ENCODE measurements at regions not wholly inside any gene's neighbourhood (a gene's known extent, or its start where the extent isn't known, plus 50 kb on each side); places are given as distances from the start of the nearest gene placed in this dataset.
"Not testable (repeated sequence)": the region's sequence is repeated elsewhere in the genome, so short reads cannot be mapped to it uniquely, and the experiment has no call there.

DNA sequence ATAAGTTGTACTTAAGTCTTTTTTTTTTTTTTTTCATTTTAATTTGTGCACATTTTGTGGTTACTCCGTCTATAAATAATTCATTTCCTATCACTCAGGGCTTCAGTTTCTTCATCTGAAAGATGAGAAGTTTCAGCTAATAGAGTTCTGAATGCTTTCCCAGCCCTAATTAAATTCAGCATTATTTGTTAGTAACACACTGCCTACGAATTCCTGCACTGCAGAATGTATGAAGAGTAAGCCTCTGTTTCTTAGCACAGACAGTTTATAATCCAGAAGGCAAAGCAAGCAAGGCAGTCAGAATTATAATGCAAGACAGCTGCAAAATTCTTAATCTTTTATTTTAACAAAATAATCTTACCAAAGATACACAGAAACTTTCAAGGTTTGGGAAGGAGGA lies 138.0 kb upstream of the GHR start:
- Mint-ChIP-seq H3K27me3 (ENCODE audit: low read depth in 3 of 3) (peaks cover 0 to 1% (median 0%) of the 10 kb centered on the region in 3 donors), H3K27ac (no peak overlapping the region), H3K4me1 (no peaks in the 10 kb centered on the region), H3K4me3 (no peak overlapping the region), H3K36me3 (no peaks in the 10 kb centered on the region), H3K9me3 (peaks cover 0 to 10% (median 0%) of the 10 kb centered on the region in 6 donors)
- no peak for DNase-seq

DNA sequence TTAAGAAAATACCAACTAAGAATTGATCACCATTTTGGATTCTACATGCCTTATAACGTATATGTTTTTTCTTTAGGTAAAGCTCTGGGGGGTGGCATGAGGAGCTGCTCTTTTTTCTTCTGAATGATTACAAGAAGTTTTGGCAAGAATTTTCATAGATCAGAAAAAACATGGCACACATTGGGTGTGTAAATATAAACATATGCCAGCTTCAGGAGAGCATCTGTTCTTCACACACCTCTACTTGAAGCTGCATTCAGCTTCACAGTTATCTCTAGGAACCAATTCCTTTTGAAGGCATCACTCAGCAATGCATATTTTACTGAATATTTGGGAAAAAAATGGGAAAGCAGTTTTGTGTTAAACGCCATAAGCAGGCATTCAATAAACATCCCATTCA lies 122.7 kb upstream of the GHR start:
- Mint-ChIP-seq H3K27ac (no peak overlapping the region), H3K9me3 (peaks cover 4 to 21% (median 9%) of the 10 kb centered on the region in 6 donors), H3K36me3 (no peaks in the 10 kb centered on the region), H3K4me1 (no peaks in the 10 kb centered on the region), H3K4me3 (no peak overlapping the region), H3K27me3 (ENCODE audit: low read depth in 3 of 3) (no peaks in the 10 kb centered on the region)
- DNase-seq: no peak

DNA sequence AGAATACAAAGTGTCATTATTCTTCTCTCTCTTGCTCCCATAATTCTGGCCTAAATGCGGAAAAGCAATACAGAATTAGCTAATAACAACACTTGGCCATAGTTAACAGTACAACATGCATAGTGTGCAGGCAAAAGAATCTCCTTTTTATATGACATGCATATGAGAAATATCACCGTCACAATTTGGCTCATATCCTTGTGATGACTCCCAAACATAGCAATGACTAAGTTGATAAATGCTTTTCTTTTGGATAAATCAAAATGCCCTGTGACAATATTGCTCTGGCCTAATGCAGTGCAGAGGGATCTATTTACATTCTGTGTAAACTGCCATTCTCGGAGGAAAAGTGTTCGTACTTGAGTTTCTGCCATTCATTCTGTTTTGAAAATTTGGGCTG lies 121.9 kb upstream of the GHR start:
- Mint-ChIP-seq H3K36me3 (no peaks in the 10 kb centered on the region), H3K27me3 (ENCODE audit: low read depth in 3 of 3) (peaks cover 0 to 3% (median 0%) of the 10 kb centered on the region in 3 donors), H3K4me3 (no peak overlapping the region), H3K27ac (no peak overlapping the region), H3K9me3 (peaks cover 4 to 15% (median 8%) of the 10 kb centered on the region in 6 donors), H3K4me1 (no peaks in the 10 kb centered on the region)
- DNase-seq: no peak

DNA sequence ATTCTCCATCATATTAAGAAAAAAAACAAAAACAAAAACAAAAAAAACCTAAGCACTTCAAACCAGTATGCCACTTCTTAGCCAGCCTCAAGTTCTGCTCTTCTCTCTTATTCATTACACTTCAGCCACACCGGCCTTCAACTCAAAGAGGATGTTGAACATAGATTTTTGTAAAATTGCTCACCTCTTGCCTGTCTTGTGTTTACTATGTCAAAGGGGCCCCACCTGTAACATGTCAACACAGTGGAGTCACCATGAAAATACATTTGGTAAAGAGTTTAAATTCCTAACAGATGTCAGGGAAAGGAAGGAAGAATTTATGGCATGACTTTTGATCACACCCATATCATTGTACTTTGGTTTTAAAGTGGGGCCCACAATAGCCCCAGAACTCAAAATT lies 121.1 kb upstream of the GHR start:
- Mint-ChIP-seq H3K27ac (no peak overlapping the region), H3K36me3 (no peaks in the 10 kb centered on the region)

DNA sequence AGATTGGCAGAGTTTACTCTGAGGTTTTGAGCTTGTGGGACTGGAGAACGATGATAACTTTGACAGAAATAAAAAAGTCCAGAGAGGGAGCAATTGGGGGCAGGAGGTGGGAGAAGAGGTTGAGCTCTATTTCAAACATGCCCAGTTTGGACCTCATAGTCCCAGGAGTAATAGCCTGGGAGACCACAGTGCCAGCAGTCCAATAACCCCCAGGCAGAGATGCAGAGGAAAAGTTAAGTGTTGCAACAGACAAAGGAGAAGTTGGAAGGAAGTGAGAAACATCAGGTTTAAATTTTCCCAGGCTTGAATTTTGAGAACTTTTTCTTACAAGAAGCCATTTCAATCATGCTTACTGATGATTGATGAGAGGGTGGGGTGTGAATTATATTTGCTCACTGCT lies 117.0 kb upstream of the GHR start:
- Mint-ChIP-seq H3K4me1 (no peaks in the 10 kb centered on the region), H3K36me3 (no peaks in the 10 kb centered on the region), H3K27ac (no peak overlapping the region), H3K4me3 (no peak overlapping the region), H3K9me3 (peaks cover 0 to 7% (median 0%) of the 10 kb centered on the region in 6 donors), H3K27me3 (ENCODE audit: low read depth in 3 of 3) (peaks cover 0 to 3% (median 0%) of the 10 kb centered on the region in 3 donors)
- DNase-seq: no peak

More for the DNA sequence above, 121.1 kb upstream of the GHR start:
- Mint-ChIP-seq H3K4me3 (no peak overlapping the region), H3K4me1 (no peaks in the 10 kb centered on the region), H3K9me3 (peaks cover 2 to 7% (median 5%) of the 10 kb centered on the region in 6 donors), H3K27me3 (ENCODE audit: low read depth in 3 of 3) (peaks cover 0 to 3% (median 0%) of the 10 kb centered on the region in 3 donors)
- DNase-seq: no peak

DNA sequence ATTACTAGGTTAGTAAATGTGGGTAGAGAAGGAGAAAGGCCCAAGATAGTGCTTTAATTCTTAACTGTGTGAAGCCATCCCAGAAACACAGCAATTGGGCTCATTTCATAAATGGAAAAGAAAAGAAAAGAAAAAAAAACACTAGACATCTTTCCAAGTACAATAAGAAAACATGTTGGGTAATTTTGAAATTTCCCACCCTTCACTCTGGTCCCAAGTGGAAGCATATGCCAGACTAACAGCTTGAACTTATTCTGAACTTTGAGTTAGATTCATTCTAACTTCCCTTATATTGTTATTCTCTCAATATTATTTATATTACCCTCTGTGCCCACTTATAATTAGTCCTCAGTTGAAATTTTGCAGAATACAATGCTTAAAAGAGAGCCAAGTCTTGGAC lies 113.4 kb upstream of the GHR start:
- Mint-ChIP-seq H3K27me3 (ENCODE audit: low read depth in 3 of 3) (peaks cover 0 to 3% (median 1%) of the 10 kb centered on the region in 3 donors), H3K36me3 (no peaks in the 10 kb centered on the region), H3K27ac (no peak overlapping the region), H3K4me3 (no peak overlapping the region), H3K9me3 (peaks cover 0 to 10% (median 0%) of the 10 kb centered on the region in 6 donors), H3K4me1 (no peaks in the 10 kb centered on the region)
- no peak for DNase-seq

DNA sequence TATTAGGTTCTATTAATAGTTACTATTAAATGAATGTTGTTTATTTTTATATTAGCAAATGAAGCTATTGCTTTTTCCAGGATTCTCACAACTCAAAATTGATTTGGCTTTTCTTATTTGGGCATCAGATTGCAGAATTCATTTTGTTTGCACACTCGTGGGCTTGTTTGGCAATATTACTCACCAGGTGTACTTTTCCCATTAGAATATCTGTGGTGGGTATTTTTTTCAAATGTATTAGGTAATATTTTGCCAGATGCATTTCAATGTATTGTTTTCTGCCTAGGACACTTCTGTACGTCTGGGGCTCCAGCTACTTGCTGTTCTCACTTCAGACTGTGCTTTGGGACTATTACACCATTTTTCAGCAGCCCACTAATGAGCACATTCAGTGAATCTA lies 108.0 kb upstream of the GHR start:
- no peak for DNase-seq
- Mint-ChIP-seq H3K36me3 (peaks cover 0 to 4% (median 0%) of the 10 kb centered on the region in 3 donors), H3K9me3 (peaks cover 17 to 32% (median 25%) of the 10 kb centered on the region in 6 donors), H3K27me3 (ENCODE audit: low read depth in 3 of 3) (peaks cover 0 to 1% (median 1%) of the 10 kb centered on the region in 3 donors), H3K27ac (no peak overlapping the region), H3K4me3 (no peak overlapping the region), H3K4me1 (no peaks in the 10 kb centered on the region)

DNA sequence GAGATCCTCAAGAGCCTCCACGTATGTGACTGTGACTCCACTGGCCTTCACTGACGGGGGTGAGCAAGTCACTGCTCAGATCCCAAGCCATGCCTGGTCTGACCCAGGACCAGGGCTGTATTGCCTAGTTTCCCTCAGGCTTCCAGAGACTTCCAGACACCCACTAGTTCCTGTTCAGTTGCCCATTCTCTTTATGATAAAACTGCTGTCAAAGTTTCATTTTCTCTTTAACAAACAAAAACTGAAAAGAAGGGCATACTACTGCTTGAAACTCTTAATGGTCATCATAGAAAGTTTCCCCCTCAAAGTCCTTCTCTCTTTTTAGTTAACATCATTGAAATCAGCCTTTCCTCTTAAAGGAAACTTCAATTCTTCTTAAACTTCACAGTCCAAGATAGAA lies 105.7 kb upstream of the GHR start:
- Mint-ChIP-seq H3K27ac (no peak overlapping the region), H3K27me3 (ENCODE audit: low read depth in 3 of 3) (peaks cover 0 to 1% (median 1%) of the 10 kb centered on the region in 3 donors), H3K36me3 (peaks cover 0 to 4% (median 0%) of the 10 kb centered on the region in 3 donors), H3K4me3 (no peak overlapping the region), H3K9me3 (peaks cover 21 to 47% (median 32%) of the 10 kb centered on the region in 6 donors), H3K4me1 (no peaks in the 10 kb centered on the region)
- no peak for DNase-seq

DNA sequence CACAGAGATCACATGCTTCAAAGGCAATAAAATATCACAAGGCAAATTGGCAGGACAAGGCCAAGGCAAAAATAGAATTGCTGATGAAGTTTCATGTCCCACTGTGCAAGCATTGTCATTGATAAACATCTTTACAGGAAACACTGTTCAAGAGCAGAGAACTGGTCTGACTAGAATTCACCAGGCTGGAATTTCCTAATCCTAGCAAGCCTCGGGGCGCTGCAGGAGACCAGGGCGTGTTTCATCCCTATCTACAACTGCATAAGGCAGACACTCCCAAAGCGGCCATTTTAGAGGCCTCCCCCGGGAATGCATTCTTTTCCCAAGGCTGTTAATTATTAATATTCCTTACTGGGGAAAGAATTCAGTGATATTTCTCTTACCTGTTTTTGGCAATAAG lies 103.7 kb upstream of the GHR start:
- not testable (repeated sequence) for H3K36me3 Mint-ChIP-seq; DNase-seq; H3K4me3 Mint-ChIP-seq; H3K4me1 Mint-ChIP-seq; H3K27ac Mint-ChIP-seq; H3K27me3 Mint-ChIP-seq (ENCODE audit: low read depth in 3 of 3)
- H3K9me3 Mint-ChIP-seq: peaks cover 21 to 59% (median 32%) of the 10 kb centered on the region in 6 donors

DNA sequence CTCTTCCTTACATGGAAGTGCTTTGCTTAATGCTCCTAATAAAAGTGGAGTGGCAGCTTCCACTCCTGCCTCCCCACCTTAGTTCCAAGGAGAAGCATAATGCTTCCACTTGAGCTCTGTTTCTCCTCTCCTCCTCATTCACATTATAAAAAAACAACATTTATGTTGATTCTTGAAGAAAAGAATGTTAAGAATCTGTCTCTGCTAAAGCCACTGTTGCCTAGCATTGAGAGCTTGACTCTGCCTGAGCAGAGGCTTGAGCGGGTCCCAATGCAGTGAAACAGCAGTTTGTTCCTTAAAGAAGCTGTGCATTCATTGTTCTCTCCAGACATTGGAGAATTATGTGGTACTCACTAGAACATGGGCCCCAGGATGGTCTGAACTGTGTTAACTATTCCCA lies 101.5 kb upstream of the GHR start:
- H3K4me1 Mint-ChIP-seq: no peaks in the 10 kb centered on the region
- DNase-seq: no peak
- H3K27ac Mint-ChIP-seq: no peak overlapping the region
- H3K36me3 Mint-ChIP-seq: peaks cover 0 to 4% (median 0%) of the 10 kb centered on the region in 3 donors
- H3K9me3 Mint-ChIP-seq: peaks cover 21 to 59% (median 31%) of the 10 kb centered on the region in 6 donors
- H3K4me3 Mint-ChIP-seq: no peak overlapping the region
- peaks cover 0 to 1% (median 0%) of the 10 kb centered on the region in 3 donors for H3K27me3 Mint-ChIP-seq (ENCODE audit: low read depth in 3 of 3)

DNA sequence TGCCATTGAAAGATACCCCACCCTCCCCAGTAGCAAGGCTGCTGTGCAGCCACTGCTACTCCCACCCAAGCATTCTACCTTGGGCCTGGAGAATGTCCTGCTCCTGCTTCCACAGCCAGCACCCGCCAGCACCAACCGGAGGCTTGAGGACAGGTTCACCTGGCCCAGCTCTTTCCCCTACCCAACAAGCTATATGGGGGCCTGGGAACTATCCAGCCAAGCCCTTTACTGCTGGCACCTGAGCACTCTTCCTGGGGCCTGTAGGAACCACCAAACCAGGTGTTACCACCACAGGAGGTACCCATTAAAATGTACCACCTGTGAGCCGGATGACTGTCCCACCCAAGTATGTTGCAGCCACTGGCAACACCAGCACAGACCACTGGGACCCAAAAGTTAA lies 86.1 kb upstream of the GHR start:
- Mint-ChIP-seq H3K27me3 (ENCODE audit: low read depth in 3 of 3) (no peaks in the 10 kb centered on the region), H3K4me3 (no peak overlapping the region), H3K9me3 (peaks cover 11 to 38% (median 19%) of the 10 kb centered on the region in 6 donors), H3K4me1 (no peaks in the 10 kb centered on the region), H3K36me3 (no peaks in the 10 kb centered on the region), H3K27ac (no peak overlapping the region)
- no peak for DNase-seq

DNA sequence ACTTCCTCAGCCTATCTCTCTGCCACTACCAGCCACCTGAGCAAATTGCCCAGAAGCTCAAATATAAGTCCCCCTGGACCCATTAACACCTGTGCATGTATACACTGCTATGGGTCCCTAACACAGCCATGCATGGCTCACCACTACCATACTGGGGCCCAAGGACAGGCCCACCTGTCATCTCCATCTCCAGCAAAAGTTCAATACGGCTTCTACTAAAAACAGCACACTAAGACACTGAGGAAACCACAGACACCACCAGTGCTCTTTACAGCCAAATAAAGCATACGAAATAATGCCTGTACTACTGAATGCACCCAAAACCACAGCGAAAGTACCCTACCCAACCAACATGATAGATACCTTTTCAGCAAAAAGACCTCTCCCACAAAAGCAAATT lies 85.6 kb upstream of the GHR start:
- Mint-ChIP-seq H3K27me3 (ENCODE audit: low read depth in 3 of 3) (no peaks in the 10 kb centered on the region), H3K27ac (no peak overlapping the region), H3K9me3 (peaks cover 12 to 43% (median 18%) of the 10 kb centered on the region in 6 donors), H3K4me3 (no peak overlapping the region), H3K4me1 (no peaks in the 10 kb centered on the region), H3K36me3 (no peaks in the 10 kb centered on the region)
- DNase-seq: no peak

DNA sequence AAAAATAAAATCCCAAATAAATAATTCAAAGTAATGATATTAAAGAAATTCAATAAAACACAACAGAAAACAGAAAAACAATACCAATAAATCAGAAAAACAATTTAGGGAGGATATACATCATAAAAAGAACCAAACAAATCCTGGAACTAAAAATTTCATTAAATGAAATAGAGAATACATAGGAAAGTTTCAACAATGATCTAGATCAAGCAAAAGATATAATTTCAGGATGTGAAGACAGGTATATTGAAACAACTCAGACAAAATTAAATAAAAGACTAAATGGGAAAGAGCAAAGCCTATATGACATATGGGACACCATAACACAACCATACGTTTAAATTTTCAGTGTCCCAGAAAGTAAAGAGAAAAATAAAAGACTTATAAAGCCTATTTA lies 85.1 kb upstream of the GHR start:
- no peak for DNase-seq
- H3K4me1 Mint-ChIP-seq: no peaks in the 10 kb centered on the region
- H3K36me3 Mint-ChIP-seq: no peaks in the 10 kb centered on the region
- H3K9me3 Mint-ChIP-seq: peaks cover 12 to 43% (median 16%) of the 10 kb centered on the region in 6 donors
- no peak overlapping the region for H3K4me3 Mint-ChIP-seq
- no peak overlapping the region for H3K27ac Mint-ChIP-seq
- no peaks in the 10 kb centered on the region for H3K27me3 Mint-ChIP-seq (ENCODE audit: low read depth in 3 of 3)

DNA sequence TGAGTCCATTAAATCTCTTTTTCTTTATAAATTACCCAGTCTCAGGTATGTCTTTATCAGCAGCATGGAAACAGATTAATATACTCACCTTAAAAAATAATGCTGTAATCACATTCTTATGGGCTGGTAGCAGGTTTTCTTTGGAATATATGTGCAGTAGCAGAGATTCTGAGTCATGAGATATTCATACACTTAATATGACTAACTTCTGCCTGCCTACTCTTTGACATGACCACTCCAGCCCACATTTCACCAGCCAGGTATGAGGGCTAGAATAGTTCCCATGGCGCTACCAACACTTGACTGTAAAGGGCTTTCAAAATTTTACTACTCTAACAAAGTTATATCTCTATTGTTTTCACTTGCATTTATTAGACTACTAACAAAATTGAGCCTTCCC lies 74.1 kb upstream of the GHR start:
- Mint-ChIP-seq H3K27ac (no peak overlapping the region), H3K4me1 (no peaks in the 10 kb centered on the region), H3K27me3 (ENCODE audit: low read depth in 3 of 3) (no peaks in the 10 kb centered on the region), H3K4me3 (no peak overlapping the region), H3K9me3 (peaks cover 0 to 13% (median 7%) of the 10 kb centered on the region in 6 donors), H3K36me3 (no peaks in the 10 kb centered on the region)
- no peak for DNase-seq

DNA sequence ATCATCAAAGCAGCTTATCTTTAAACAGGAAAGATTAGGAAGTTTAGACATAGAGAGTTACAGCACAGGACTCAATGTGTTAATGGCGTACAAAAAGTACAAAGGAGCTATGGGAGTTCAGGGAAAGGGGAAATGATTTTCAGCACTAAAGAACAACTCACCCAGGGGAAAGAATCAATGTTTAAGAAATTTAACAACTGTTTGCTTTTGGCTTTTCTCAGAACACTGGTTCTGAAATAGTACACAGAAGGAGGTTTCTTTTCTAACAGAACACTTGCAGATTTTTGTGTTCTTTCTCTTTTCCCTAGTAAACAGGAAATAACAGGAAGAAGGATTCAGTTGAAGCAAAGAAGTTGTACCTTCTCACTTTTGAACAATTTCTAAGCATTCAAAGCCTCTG lies 71.3 kb upstream of the GHR start:
- H3K4me3 Mint-ChIP-seq: no peak overlapping the region
- no peaks in the 10 kb centered on the region for H3K36me3 Mint-ChIP-seq
- no peak overlapping the region for H3K27ac Mint-ChIP-seq
- no peaks in the 10 kb centered on the region for H3K4me1 Mint-ChIP-seq
- H3K27me3 Mint-ChIP-seq (ENCODE audit: low read depth in 3 of 3): no peaks in the 10 kb centered on the region
- H3K9me3 Mint-ChIP-seq: peaks cover 0 to 13% (median 8%) of the 10 kb centered on the region in 6 donors
- no peak for DNase-seq

Data from immature natural killer cell (primary cell).